ENCODE measurements at regions not wholly inside any gene's neighbourhood (a gene's known extent, or its start where the extent isn't known, plus 50 kb on each side); places are given as distances from the start of the nearest gene placed in this dataset.

DNA sequence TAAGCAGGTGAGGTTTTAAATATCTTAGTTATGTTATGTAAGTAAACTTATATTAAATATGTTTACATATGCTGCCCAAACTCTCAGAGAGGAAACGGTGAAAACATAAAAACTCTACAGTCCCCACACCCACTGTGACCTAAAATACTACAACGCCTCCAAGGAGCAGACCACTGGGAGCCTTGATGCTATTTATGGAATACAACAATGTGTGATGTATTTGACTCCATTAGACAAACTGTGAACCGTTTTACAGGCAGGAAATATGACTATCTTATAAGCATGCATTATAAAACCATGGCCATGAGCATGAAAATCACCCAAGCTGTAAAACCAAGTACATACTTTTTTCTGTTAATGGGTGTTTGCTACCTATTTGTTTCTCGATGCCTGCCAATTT is 379.5 kb upstream of the TBL1XR1 start:
- Histone ChIP-seq H3K36me3 (replicated peaks; ENCODE audit: insufficient read depth, low read length) (no peaks in the 10 kb centered on the region), H3K9me3 (replicated peaks; ENCODE audit: insufficient read depth, low read length) (no peaks in the 10 kb centered on the region), H3K9me2 (replicated peaks; ENCODE audit: insufficient read depth, low read length) (no peaks in the 10 kb centered on the region), H2AFZ (ENCODE audit: low read length) (no peak overlapping the region), H3F3A (ENCODE audit: insufficient read depth, low read length) (no peaks in the 10 kb centered on the region), H3K79me2 (ENCODE audit: low read length) (no peaks in the 10 kb centered on the region), H3K4me3 (ENCODE audit: low read length) (no peak overlapping the region), H3K4me1 (ENCODE audit: low read length) (peaks cover 5% of the 10 kb centered on the region), H3K4me2 (ENCODE audit: low read depth, low read length) (no peak overlapping the region), H3K27ac (ENCODE audit: low read length) (no peak overlapping the region), H3K9ac (ENCODE audit: low read length) (no peak overlapping the region), H4K20me1 (ENCODE audit: insufficient read depth, low read length) (no peaks in the 10 kb centered on the region), H3K27me3 (replicated peaks; ENCODE audit: insufficient read depth, low read length) (no peaks in the 10 kb centered on the region)
- DNase-seq, result no peak
- no peak for TF ChIP-seq EZH2 (optimal IDR thresholded peaks at IDR 0.05; ENCODE audit: low read depth, low read length)
- TF ChIP-seq, protein P1, sequence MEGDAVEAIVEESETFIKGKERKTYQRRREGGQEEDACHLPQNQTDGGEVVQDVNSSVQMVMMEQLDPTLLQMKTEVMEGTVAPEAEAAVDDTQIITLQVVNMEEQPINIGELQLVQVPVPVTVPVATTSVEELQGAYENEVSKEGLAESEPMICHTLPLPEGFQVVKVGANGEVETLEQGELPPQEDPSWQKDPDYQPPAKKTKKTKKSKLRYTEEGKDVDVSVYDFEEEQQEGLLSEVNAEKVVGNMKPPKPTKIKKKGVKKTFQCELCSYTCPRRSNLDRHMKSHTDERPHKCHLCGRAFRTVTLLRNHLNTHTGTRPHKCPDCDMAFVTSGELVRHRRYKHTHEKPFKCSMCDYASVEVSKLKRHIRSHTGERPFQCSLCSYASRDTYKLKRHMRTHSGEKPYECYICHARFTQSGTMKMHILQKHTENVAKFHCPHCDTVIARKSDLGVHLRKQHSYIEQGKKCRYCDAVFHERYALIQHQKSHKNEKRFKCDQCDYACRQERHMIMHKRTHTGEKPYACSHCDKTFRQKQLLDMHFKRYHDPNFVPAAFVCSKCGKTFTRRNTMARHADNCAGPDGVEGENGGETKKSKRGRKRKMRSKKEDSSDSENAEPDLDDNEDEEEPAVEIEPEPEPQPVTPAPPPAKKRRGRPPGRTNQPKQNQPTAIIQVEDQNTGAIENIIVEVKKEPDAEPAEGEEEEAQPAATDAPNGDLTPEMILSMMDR (IDR thresholded peaks at IDR 0.05; ENCODE audit: low read length), result no peak
- TF ChIP-seq EZH2phosphoT487 (IDR thresholded peaks at IDR 0.05; ENCODE audit: low read length), result no peak

DNA sequence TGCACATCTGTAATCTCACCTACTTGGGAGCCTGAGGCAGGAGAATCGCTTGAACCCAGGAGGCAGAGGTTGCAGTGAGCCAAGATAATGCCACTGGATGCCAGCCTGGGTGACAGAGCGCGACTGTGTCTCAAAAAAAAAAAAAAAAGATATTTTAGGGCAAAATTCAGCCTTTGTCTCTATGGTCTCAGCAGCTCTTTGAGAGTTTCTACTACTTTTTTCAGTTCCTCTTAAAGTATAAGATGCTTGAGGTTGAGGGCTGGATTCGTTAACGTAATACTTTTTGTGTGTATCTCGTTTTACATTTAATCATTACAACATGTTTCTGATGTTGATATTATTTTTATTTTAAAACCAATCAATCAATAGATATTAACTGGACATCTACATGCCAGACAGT is 381.2 kb upstream of the TBL1XR1 start:
- Histone ChIP-seq H3K4me1 (ENCODE audit: low read length) (no peaks in the 10 kb centered on the region), H3K9me2 (replicated peaks; ENCODE audit: insufficient read depth, low read length) (no peaks in the 10 kb centered on the region), H3K4me2 (ENCODE audit: low read depth, low read length) (no peak overlapping the region), H3K27me3 (replicated peaks; ENCODE audit: insufficient read depth, low read length) (no peaks in the 10 kb centered on the region), H3K27ac (ENCODE audit: low read length) (no peak overlapping the region), H3K4me3 (ENCODE audit: low read length) (no peak overlapping the region), H3K9me3 (replicated peaks; ENCODE audit: insufficient read depth, low read length) (no peaks in the 10 kb centered on the region), H3K36me3 (replicated peaks; ENCODE audit: insufficient read depth, low read length) (no peaks in the 10 kb centered on the region), H3F3A (ENCODE audit: insufficient read depth, low read length) (no peaks in the 10 kb centered on the region), H3K79me2 (ENCODE audit: low read length) (no peaks in the 10 kb centered on the region), H3K9ac (ENCODE audit: low read length) (no peak overlapping the region), H4K20me1 (ENCODE audit: insufficient read depth, low read length) (no peaks in the 10 kb centered on the region), H2AFZ (ENCODE audit: low read length) (no peak overlapping the region)
- TF ChIP-seq, protein P1 (IDR thresholded peaks at IDR 0.05; ENCODE audit: low read length), result no peak
- TF ChIP-seq EZH2phosphoT487 (IDR thresholded peaks at IDR 0.05; ENCODE audit: low read length), result no peak
- no peak for TF ChIP-seq EZH2 (optimal IDR thresholded peaks at IDR 0.05; ENCODE audit: low read depth, low read length)
- DNase-seq, result no peak

DNA sequence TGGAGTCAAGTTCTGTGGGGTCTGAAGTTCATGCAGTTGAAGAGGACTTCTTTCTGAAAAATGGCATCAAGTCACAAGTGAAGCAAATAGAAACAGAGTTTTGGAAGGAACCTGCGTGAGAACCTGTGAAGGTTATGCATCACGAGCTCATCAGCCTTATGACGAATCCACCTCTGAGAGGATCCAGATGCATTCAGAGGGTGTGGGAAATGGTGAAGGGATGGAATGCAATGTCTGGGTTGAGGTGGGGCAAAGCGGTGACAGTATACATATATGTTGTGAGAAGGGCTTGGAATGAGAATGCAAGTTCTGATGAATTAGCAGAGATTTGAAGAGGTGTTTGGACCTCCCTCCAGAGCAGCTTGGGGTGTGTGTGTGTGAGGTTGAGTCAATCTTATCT is 382.1 kb upstream of the TBL1XR1 start:
- no peaks in the 10 kb centered on the region for H3K27me3 ChIP-seq (replicated peaks; ENCODE audit: insufficient read depth, low read length)
- no peaks in the 10 kb centered on the region for H3K9me3 ChIP-seq (replicated peaks; ENCODE audit: insufficient read depth, low read length)
- no peak overlapping the region for H3K9ac ChIP-seq (ENCODE audit: low read length)
- H3K4me1 ChIP-seq (ENCODE audit: low read length), result no peaks in the 10 kb centered on the region
- DNase-seq, result no peak
- H3K9me2 ChIP-seq (replicated peaks; ENCODE audit: insufficient read depth, low read length), result no peaks in the 10 kb centered on the region
- no peak overlapping the region for H3K4me2 ChIP-seq (ENCODE audit: low read depth, low read length)
- TF ChIP-seq, protein P1 (IDR thresholded peaks at IDR 0.05; ENCODE audit: low read length), result no peak
- TF ChIP-seq EZH2phosphoT487 (IDR thresholded peaks at IDR 0.05; ENCODE audit: low read length), result no peak
- no peak for TF ChIP-seq EZH2 (optimal IDR thresholded peaks at IDR 0.05; ENCODE audit: low read depth, low read length)
- H2AFZ ChIP-seq (ENCODE audit: low read length), result no peak overlapping the region
- H3K4me3 ChIP-seq (ENCODE audit: low read length), result no peak overlapping the region
- no peaks in the 10 kb centered on the region for H4K20me1 ChIP-seq (ENCODE audit: insufficient read depth, low read length)
- no peaks in the 10 kb centered on the region for H3F3A ChIP-seq (ENCODE audit: insufficient read depth, low read length)
- H3K79me2 ChIP-seq (ENCODE audit: low read length), result no peaks in the 10 kb centered on the region
- H3K27ac ChIP-seq (ENCODE audit: low read length), result no peak overlapping the region
- no peaks in the 10 kb centered on the region for H3K36me3 ChIP-seq (replicated peaks; ENCODE audit: insufficient read depth, low read length)

Measured in MM.1S (cell line).